Ishikawa (cell line): ENCODE measurements at regions not wholly inside any gene's neighbourhood (a gene's known extent, or its start where the extent isn't known, plus 50 kb on each side); places are given as distances from the start of the nearest gene placed in this dataset.

Experiments used
- CEBPB ChIP-seq: IDR thresholded peaks from 2 replicates; pipeline ENCODE4 v1.6.1; 2012
- EP300 ChIP-seq: IDR thresholded peaks from 2 replicates; pipeline ENCODE4 v1.6.1; 2012; ENCODE audit warnings: borderline replicate concordance
- RAD21 ChIP-seq: IDR thresholded peaks from 2 replicates; pipeline ENCODE4 v1.6.1; 2012; ENCODE audit warnings: low read depth
- TCF12 ChIP-seq: IDR thresholded peaks from 2 replicates; pipeline ENCODE4 v1.6.1; 2012; ENCODE audit warnings: low read depth
- YY1 ChIP-seq: IDR thresholded peaks from 2 replicates; pipeline ENCODE4 v1.6.1; 2012; ENCODE audit warnings: low read depth

- no peak for TF ChIP-seq TCF12
- TF ChIP-seq YY1: no peak
- no peak for TF ChIP-seq EP300
- TF ChIP-seq RAD21: no peak
- no peak for TF ChIP-seq CEBPB
These were observed 73.2 kb upstream of the TENM3 start for GRCh38 chr4:182169987-182170386.
